ENCODE measurements at regions not wholly inside any gene's neighbourhood (a gene's known extent, or its start where the extent isn't known, plus 50 kb on each side); places are given as distances from the start of the nearest gene placed in this dataset.

- TF ChIP-seq CTCF (IDR thresholded peaks at IDR 0.05) (no peak), EZH2 (IDR thresholded peaks at IDR 0.05; ENCODE audit: borderline replicate concordance, insufficient read depth, low read depth, low read length, poor library complexity, severe bottlenecking) (no peak)
These were observed 242.1 kb downstream of the KDM5D start for GRCh38 chrY:19502169-19503091.
